Lower lobe of right lung (tissue), 2 donors: ENCODE measurements at regions not wholly inside any gene's neighbourhood (a gene's known extent, or its start where the extent isn't known, plus 50 kb on each side); places are given as distances from the start of the nearest gene placed in this dataset.
A peak's percentile ranks its signal among the peaks of the same experiment; 100 is the strongest.
"Not testable (repeated sequence)": the region's sequence is repeated elsewhere in the genome, so short reads cannot be mapped to it uniquely, and the experiment has no call there.

Source experiments
- ATAC-seq, 2 donors: fragments of 200-7000 bp; cut with Tn5 transposase; one replicate each; pipeline ENCODE4 v1.9.1; 2020 to 2022; ENCODE audit warnings: mild to moderate bottlenecking in 2 of 2, moderate library complexity in 2 of 2
- DNase-seq: peaks from one replicate; pipeline ENCODE4 v3.0.0-alpha.2; 2020
- H3K27ac ChIP-seq: fragments of 200-600 bp; one replicate; pipeline ENCODE4 v1.8.0; 2022
- H3K27me3 ChIP-seq: fragments of 200-600 bp; one replicate; pipeline ENCODE4 v1.8.0; 2022; ENCODE audit warnings: low read depth
- H3K36me3 ChIP-seq: fragments of 200-600 bp; one replicate; pipeline ENCODE4 v1.8.0; 2022; ENCODE audit warnings: mild to moderate bottlenecking
- H3K4me1 ChIP-seq: fragments of 200-600 bp; one replicate; pipeline ENCODE4 v1.8.0; 2022
- H3K4me3 ChIP-seq: fragments of 200-600 bp; one replicate; pipeline ENCODE4 v1.8.0; 2022; ENCODE audit warnings: mild to moderate bottlenecking
- H3K9me3 ChIP-seq: fragments of 200-600 bp; one replicate; pipeline ENCODE4 v1.8.0; 2022
- intact Hi-C: fragments of 100-400 bp; cut with DNase I; formaldehyde crosslinking; loops from one replicate; pipeline ENCODE4 v1.11.0; 2022
- TF ChIP-seq, protein P1 (sequence below): fragments of 200-600 bp; IDR thresholded peaks from one replicate; pipeline ENCODE4 v1.8.0; 2022; ENCODE audit warnings: antibody characterized with exemption, mild to moderate bottlenecking
- donor health status: DM: no; HTN: yes; CAD: no; lungs with severe emphysema.

DNA sequence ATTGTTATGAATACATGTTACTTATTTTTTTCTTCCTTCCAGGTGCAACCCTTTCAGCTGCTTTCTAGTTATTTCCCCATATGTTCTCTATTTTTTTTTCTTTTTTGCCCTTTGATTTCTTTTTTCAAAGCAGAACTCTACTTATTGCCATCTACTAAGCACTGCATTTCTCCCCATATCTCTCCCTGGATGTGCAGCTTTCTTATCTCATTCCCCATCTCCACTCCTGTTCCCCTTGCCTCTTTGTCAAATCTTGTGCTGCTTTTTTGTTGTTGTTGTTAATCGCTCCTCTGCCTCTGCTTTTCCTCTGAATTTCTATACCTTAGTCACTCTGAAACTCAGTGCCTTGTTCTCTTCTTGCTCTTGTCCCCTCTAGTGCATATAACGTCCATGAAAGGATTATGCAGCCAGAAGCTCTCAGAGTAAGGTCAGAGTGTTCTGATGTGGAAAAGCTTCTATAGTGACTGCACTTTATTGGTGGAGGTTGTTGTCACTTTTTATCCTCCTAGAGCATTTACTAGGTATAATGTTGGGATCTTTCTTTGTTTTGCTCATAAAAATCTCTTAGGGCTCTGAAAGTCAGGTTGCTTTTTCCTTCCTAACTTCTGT is 51.1 kb upstream of the JADE1 start:
- TF ChIP-seq, protein P1, sequence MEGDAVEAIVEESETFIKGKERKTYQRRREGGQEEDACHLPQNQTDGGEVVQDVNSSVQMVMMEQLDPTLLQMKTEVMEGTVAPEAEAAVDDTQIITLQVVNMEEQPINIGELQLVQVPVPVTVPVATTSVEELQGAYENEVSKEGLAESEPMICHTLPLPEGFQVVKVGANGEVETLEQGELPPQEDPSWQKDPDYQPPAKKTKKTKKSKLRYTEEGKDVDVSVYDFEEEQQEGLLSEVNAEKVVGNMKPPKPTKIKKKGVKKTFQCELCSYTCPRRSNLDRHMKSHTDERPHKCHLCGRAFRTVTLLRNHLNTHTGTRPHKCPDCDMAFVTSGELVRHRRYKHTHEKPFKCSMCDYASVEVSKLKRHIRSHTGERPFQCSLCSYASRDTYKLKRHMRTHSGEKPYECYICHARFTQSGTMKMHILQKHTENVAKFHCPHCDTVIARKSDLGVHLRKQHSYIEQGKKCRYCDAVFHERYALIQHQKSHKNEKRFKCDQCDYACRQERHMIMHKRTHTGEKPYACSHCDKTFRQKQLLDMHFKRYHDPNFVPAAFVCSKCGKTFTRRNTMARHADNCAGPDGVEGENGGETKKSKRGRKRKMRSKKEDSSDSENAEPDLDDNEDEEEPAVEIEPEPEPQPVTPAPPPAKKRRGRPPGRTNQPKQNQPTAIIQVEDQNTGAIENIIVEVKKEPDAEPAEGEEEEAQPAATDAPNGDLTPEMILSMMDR, result no peak
- no peaks in the 10 kb centered on the region for H3K4me1 ChIP-seq
- ATAC-seq (no peak), DNase-seq (no peak)
- no peaks in the 10 kb centered on the region for H3K9me3 ChIP-seq
- H3K4me3 ChIP-seq, result no peak overlapping the region
- no peaks in the 10 kb centered on the region for H3K36me3 ChIP-seq
- intact Hi-C loops, result no loop called here
- no peaks in the 10 kb centered on the region for H3K27me3 ChIP-seq
- no peak overlapping the region for H3K27ac ChIP-seq

DNA sequence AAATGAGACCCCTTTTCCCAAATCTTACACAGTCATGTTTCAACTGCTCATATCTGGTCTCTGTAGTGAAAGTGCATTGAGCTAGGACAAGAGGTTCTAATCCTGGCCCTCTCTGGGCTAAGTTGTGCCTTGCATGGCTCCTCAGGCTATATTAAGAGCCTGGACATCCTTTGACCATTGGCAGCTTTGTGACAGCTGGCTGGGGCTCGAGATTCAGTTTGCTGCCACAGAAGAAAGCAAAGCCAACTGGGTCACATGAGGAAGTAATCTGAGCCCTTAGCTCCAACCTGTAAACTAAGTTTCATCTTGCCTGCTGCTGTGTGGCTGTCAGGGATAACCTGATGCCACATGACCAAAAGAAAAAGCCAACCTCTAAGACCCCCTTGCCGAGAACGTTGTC is 51.8 kb upstream of the JADE1 start:
- no peak for DNase-seq
- intact Hi-C loops, result no loop called here

DNA sequence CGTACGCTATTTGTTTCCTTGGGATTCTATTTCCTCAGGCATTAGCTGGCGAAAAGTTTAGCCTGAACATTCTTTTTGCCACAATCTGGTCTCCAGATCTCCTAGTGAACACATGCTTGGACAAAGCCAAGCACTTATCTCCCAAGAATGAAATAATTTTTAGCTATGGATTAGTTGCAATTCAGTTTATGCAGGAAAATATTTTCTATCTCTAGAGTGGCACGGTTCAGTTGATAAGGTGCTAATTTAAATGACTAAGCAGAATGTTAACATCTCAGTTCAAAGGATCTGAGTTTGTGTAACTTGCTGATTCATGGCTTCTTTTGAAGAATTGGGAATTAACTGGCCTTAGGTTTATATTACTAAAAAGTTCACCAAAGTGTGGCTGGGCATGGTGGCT is 58.1 kb upstream of the JADE1 start:
- Histone ChIP-seq H3K27ac (no peak overlapping the region), H3K4me3 (no peak overlapping the region), H3K9me3 (no peaks in the 10 kb centered on the region), H3K36me3 (no peaks in the 10 kb centered on the region), H3K27me3 (no peaks in the 10 kb centered on the region), H3K4me1 (no peaks in the 10 kb centered on the region)
- DNase-seq (no peak), ATAC-seq (no peak)
- intact Hi-C loops, result no loop called here
- TF ChIP-seq, protein P1, result no peak

More for the DNA sequence above, 51.8 kb upstream of the JADE1 start:
- Histone ChIP-seq H3K4me3 (no peak overlapping the region), H3K9me3 (no peaks in the 10 kb centered on the region), H3K4me1 (no peaks in the 10 kb centered on the region), H3K36me3 (no peaks in the 10 kb centered on the region), H3K27me3 (no peaks in the 10 kb centered on the region), H3K27ac (no peak overlapping the region)
- ATAC-seq, result peak in 1 of 2 donors; percentile 45
- TF ChIP-seq, protein P1, result no peak

DNA sequence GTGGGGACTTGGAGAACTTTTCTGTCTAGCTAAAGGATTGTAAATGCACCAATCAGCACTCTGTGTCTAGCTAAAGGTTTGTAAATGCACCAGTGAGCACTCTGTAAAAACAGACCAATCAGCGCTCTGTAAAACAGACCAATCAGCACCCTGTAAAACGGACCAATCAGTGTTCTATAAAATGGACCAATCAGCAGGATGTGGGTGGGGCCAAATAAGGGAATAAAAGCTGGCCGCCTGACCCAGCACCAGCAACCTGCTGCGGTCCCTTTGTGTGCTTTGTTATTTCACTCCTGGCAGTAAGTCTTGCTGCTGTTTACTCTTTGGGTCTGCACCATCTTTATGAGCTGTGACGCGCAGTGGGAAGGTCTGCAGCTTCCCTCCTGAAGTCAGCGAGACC is 67.8 kb upstream of the JADE1 start:
- H3K9me3 ChIP-seq, ATAC-seq, H3K36me3 ChIP-seq, H3K27ac ChIP-seq, H3K4me3 ChIP-seq, H3K4me1 ChIP-seq, DNase-seq, H3K27me3 ChIP-seq, intact Hi-C loops: not testable (repeated sequence)

DNA sequence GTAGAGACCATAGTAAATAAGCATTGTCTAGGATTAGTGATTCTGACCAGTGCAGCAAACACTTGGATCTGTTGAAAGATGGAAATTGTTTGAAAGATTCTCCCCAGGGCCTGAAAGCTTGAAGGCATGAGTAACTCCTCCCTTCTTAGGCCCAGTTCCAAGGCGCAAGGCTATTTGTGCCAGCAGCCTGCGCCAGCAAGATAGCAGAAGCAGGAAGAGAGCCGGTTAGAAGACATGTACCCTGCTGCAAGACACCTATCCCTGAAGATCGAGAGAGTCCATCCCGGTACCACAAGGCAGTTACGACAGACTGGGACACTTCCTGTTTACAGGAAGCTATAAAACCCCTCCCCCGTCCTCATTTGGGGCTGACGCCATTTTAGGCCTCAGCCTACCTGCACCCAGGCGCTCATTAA is 72.4 kb upstream of the JADE1 start:
- no peaks in the 10 kb centered on the region for H3K9me3 ChIP-seq
- H3K36me3 ChIP-seq, result no peaks in the 10 kb centered on the region
- H3K27ac ChIP-seq, result no peak overlapping the region
- no peak for DNase-seq
- no peak for ATAC-seq
- H3K27me3 ChIP-seq, result no peaks in the 10 kb centered on the region
- no peaks in the 10 kb centered on the region for H3K4me1 ChIP-seq
- intact Hi-C loops, result no loop called here
- TF ChIP-seq, protein P1, result no peak
- no peak overlapping the region for H3K4me3 ChIP-seq

DNA sequence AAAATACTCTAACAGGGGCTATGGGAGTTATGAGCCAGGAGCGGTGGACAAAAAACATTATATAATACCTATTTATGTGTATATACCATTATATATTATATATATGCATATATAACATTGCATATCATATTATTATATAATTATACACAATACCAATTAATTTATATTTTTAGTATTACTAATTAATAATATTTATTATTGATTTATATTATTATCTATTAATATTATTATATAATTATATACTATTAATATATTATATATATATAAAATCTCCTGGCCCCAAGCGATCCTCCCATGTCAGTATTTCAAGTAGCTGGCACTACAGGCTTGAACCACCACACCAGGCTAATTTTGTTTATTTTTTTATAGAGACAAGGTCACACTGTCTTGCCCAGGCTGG is 73.8 kb upstream of the JADE1 start:
- Histone ChIP-seq H3K27ac (no peak overlapping the region), H3K9me3 (no peaks in the 10 kb centered on the region), H3K4me1 (no peaks in the 10 kb centered on the region), H3K36me3 (no peaks in the 10 kb centered on the region), H3K4me3 (no peak overlapping the region), H3K27me3 (no peaks in the 10 kb centered on the region)
- intact Hi-C loops, result no loop called here
- no peak for DNase-seq
- TF ChIP-seq, protein P1, result no peak
- no peak for ATAC-seq
